Choroid plexus epithelial cell (primary cell): ENCODE measurements at regions not wholly inside any gene's neighbourhood (a gene's known extent, or its start where the extent isn't known, plus 50 kb on each side); places are given as distances from the start of the nearest gene placed in this dataset.

Source experiments
- DNase-seq: peaks from one replicate; pipeline ENCODE4 v3.0.0-alpha.2; 2010; ENCODE audit warnings: low read depth
- H3K4me3 ChIP-seq: 2 replicates; pipeline ENCODE4 v1.5.1; 2011; ENCODE audit warnings: low read depth, mild to moderate bottlenecking, control low read depth, low read length, moderate library complexity
- TF ChIP-seq, protein P1 (sequence below): conservative IDR thresholded peaks from 2 replicates; pipeline ENCODE4 v1.5.1; 2011; ENCODE audit warnings: low read depth, mild to moderate bottlenecking, control low read depth, inconsistent platforms, low read length, moderate library complexity

DNA sequence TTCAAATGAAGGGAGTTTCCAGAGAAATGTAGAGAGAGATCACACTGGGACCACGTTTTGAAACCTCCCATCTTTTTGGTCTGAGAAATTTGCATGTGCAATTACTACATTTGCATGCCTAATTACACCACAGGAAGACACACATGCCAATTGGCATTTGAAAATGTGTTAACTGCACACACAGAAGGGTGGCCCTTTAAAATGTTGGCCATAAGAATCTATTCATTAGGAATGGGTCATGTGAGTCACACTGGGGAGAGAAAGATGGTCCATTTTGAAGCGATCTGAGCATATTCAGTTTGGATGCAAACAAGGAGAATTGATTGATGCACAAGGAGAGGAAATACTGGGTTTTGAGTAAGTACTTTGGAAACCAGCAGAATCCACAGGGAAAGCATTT is 1407.1 kb upstream of the ACVR2A start:
- TF ChIP-seq, protein P1, sequence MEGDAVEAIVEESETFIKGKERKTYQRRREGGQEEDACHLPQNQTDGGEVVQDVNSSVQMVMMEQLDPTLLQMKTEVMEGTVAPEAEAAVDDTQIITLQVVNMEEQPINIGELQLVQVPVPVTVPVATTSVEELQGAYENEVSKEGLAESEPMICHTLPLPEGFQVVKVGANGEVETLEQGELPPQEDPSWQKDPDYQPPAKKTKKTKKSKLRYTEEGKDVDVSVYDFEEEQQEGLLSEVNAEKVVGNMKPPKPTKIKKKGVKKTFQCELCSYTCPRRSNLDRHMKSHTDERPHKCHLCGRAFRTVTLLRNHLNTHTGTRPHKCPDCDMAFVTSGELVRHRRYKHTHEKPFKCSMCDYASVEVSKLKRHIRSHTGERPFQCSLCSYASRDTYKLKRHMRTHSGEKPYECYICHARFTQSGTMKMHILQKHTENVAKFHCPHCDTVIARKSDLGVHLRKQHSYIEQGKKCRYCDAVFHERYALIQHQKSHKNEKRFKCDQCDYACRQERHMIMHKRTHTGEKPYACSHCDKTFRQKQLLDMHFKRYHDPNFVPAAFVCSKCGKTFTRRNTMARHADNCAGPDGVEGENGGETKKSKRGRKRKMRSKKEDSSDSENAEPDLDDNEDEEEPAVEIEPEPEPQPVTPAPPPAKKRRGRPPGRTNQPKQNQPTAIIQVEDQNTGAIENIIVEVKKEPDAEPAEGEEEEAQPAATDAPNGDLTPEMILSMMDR: no peak
- DNase-seq: no peak
- no peak overlapping the region for H3K4me3 ChIP-seq

DNA sequence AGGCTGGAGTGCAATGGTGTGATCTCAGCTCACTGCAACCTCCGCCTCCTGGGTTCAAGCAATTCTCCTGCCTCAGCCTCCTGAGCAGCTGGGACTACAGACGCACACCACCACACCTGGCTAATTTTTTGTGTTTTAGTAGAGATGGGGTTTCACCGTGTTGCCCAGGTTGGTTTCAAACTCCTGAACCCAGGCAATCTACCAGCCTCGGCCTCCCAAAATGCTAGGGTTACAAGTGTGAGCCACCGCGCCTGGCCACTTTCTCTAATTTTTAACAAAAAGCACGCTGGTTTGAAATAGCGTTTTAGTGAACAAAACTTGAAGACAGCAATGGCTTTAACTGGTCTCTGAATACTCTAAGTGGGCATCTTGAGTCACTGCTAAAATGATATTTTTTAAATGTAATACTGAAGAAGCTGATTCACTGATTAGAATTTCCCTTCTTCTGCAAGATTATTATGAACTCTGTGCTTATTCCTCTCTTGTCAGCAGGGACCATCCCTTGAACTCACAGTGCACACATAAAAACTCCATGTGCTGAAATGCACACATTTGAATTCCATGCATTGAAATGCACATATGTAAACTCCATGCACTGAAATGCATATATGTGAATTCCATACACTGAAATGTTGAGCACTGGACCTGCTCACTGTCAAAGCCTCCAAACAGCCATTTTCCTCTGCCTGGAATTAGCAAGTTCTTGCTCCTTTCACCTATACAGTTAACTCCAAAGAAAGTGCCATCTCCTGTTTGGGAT is 1411.5 kb upstream of the ACVR2A start:
- DNase-seq: no peak
- TF ChIP-seq, protein P1: no peak
- H3K4me3 ChIP-seq: no peak overlapping the region

DNA sequence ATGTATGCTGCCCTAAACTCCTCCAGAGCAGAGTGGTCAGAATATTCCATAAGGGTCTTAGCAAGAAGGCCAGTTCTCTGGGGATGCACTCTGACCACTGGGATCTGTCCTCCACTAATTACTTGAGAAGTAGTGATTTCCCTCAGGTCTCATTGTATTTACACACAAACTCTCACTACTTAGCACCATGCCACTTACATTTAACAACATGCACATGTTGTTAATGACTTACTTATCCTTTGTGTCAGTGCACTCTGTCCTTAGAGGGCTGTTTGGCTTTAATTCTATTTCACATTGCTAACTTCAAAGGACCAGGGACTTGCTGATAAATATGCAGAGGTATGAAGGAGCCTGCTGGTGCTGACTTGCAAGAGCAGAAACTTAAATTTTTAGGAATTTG is 1415.5 kb upstream of the ACVR2A start:
- no peak overlapping the region for H3K4me3 ChIP-seq
- TF ChIP-seq, protein P1: no peak
- DNase-seq: no peak

DNA sequence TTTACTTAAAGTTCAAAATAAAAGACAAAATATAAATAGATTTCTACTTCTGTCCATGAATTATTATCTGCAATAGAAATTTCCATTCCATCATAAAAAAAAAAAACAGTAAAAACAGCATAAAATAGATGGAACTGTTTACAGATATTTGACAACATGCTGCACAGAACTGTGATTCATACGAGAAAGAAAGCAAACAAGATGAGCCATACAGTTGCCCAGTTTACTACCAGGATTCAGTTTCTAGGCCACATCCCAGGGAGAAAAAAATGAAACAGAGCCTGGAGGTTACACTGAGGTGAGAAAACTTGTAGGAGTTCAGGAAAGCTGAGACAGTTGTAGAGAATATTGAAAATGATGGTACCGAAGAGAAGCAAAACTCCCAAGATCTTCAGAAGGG is 1426.9 kb upstream of the ACVR2A start:
- peak; percentile 6 for DNase-seq
- TF ChIP-seq, protein P1: no peak
- H3K4me3 ChIP-seq: no peak overlapping the region

DNA sequence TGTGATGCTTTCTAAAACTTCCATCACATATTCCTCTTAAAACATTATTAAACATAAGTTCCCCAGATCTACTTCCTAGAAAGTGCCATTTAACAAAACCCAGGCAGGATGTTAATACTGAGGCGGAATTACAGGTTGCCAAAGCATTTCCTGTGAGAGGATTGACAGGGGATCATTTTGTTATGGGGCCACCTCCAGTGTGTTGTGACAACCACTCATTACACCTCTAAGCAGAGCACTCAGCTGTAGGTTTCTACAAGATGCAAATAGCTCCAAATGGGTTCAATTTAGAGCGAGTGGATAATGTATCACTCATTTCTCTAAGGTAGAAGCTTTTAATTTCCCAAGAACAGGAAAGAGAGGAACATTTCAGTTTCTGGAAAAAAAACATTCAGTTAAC is 1429.5 kb upstream of the ACVR2A start:
- DNase-seq: no peak

DNA sequence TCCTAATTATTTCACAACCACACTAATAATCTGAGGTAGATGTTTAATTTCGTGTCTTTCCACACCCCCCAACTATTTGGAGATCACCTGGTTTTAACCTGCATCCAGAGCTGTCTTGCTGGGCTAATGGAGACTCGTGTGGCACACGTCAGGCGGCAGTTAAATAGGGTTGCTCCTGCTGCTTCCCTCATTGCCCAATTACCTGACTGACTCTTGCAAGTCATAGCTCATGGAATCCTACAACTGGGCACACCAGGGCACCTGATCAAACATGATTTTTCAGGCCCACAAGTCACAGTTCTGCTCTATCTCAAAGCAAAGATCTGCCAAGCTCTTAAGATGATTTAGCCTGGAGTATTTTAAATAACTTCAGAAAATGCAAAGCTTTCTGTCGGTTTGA is 1430.4 kb upstream of the ACVR2A start:
- TF ChIP-seq, protein P1: no peak
- H3K4me3 ChIP-seq: no peak overlapping the region
- no peak for DNase-seq

More for the DNA sequence above, 1429.5 kb upstream of the ACVR2A start:
- no peak overlapping the region for H3K4me3 ChIP-seq
- TF ChIP-seq, protein P1: no peak

DNA sequence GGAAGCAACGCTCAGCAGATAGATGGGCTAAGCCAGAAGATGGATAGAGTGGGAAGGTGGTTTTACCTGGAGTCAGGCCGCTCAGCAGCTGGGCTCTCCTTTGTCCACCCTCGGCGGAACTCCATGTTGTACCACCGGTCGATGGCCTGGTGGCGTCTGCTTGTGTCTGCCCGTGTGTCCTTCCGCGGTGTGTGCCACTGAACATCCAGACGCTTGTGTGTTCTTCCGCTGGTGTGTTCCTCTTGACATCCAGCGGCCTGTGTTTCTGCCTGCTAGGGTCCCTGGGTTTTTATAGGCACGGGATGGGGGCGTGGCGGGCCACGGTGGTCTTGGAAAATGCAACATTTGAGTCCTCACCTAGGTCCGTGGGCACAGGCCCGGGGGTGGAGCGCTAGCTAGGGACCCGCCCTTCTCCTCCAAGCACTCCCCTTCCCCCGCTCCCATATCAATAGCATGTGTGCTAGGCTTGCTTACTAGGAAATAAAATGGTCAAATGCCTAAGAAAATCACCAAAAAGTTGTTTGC is 1431.7 kb upstream of the ACVR2A start:
- no peak overlapping the region for H3K4me3 ChIP-seq
- TF ChIP-seq, protein P1: no peak
- DNase-seq: no peak
